Activated naive CD8-positive, alpha-beta T cell treated with anti-CD3 and anti-CD28 coated beads, Interleukin-2, amount 10 ng/mL, durations not matched to agents 7 days and 5 days (primary cell): ENCODE measurements at regions not wholly inside any gene's neighbourhood (a gene's known extent, or its start where the extent isn't known, plus 50 kb on each side); places are given as distances from the start of the nearest gene placed in this dataset.

Source experiments
- ATAC-seq: fragments of 150-1000 bp; cut with Tn5 transposase; one replicate; pipeline ENCODE4 v1.10.0; 2021; ENCODE audit warnings: low read depth, moderate library complexity
- POLR2A ChIA-PET: fragments of 350-600 bp; sonication (Branson Sonifier 250); formaldehyde crosslinking; loops from one replicate; lab custom pipeline; 2021; ENCODE audit warnings: antibody characterized with exemption; lab: Charles Lee
- DNase-seq: peaks from one replicate; pipeline ENCODE4 v3.0.0; 2021
- H3K27ac Mint-ChIP-seq: one replicate; pipeline ENCODE4 v1.8.0; 2022; ENCODE audit warnings: mild to moderate bottlenecking, mixed read lengths
- H3K27me3 Mint-ChIP-seq: one replicate; pipeline ENCODE4 v1.8.0; 2022; ENCODE audit warnings: mild to moderate bottlenecking, moderate library complexity, mixed read lengths
- H3K36me3 Mint-ChIP-seq: one replicate; pipeline ENCODE4 v1.8.0; 2021; ENCODE audit warnings: mild to moderate bottlenecking, mixed read lengths
- H3K4me1 Mint-ChIP-seq: one replicate; pipeline ENCODE4 v1.8.0; 2021; ENCODE audit warnings: mixed read lengths
- H3K4me3 Mint-ChIP-seq: one replicate; pipeline ENCODE4 v1.8.0; 2022; ENCODE audit warnings: mild to moderate bottlenecking, moderate library complexity, mixed read lengths
- H3K9me3 Mint-ChIP-seq: one replicate; pipeline ENCODE4 v1.8.0; 2021; ENCODE audit warnings: mixed read lengths

DNA sequence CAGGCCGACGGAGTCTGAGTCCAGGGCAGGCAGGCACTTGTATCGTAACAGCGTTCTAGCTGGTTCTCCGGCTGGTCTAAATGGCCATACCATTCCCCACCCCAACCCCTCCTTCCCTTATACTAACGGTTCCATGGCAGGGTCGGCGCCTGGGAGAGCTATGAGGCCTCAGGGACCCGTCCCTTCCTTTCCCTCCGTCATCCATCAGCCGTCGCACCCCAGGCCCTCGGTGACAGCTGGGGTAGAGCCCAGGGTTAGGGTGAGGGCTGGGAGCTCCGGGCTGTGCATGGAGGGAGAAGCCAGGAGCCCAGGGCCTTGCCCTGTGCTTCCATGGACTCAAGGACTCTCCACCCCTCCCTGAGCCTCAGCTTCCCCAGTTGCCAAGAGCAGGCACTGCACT lies 101.4 kb downstream of the RBFOX3 start:
- H3K27ac Mint-ChIP-seq = no peak overlapping the region
- no peak for DNase-seq

DNA sequence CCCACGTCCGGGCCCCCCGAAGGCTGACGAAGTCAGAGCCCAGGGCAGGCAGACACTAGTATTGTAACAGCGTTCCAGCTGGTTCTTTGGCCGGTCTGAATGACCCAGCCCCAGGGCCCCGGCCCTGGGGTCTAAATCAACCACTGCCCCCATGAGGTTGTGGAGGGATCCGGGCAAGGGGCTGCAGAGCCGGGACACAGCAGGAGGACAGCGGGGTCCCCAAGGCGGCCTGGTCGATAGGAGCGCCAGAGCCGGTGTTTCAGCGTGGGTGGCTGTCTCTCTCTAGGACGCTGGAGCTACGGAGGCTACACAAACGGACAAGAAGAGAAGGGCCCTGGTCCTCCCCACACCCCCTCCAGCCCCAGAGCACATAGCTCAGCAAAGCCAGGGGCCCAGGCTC lies 101.8 kb downstream of the RBFOX3 start:
- Mint-ChIP-seq H3K4me1 (no peaks in the 10 kb centered on the region), H3K4me3 (no peak overlapping the region), H3K27me3 (no peaks in the 10 kb centered on the region), H3K27ac (no peak overlapping the region), H3K9me3 (peaks cover 2% of the 10 kb centered on the region), H3K36me3 (no peaks in the 10 kb centered on the region)
- no peak for ATAC-seq
- POLR2A ChIA-PET = no interaction called here
- no peak for DNase-seq

More for the DNA sequence above, 101.4 kb downstream of the RBFOX3 start:
- POLR2A ChIA-PET = no interaction called here
- no peak for ATAC-seq
- no peaks in the 10 kb centered on the region for H3K36me3 Mint-ChIP-seq
- H3K4me3 Mint-ChIP-seq = no peak overlapping the region
- H3K27me3 Mint-ChIP-seq = no peaks in the 10 kb centered on the region
- H3K4me1 Mint-ChIP-seq = no peaks in the 10 kb centered on the region
- H3K9me3 Mint-ChIP-seq = peaks cover 2% of the 10 kb centered on the region

DNA sequence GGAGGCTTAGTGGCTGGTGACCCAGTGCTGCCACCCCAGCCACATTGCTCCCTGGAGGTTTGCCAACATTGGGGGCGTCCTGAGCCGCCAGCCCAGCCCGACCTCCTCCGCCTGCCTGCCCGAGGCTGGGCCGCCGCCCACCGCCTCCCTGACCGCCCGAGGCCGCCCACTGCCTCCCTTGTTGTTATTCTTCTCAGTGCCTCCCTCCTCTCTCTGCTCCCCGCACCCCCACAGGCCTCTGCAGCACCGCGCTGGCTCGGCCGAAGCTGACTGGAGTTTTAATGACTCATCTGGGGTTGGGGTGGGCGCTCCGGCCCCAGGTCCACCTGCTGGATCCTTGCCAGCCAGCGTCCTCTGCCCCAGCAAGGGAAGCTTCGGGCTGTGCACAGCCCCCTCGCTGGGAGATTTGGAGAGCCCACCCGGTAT lies 102.5 kb downstream of the RBFOX3 start:
- POLR2A ChIA-PET = no interaction called here
- H3K36me3 Mint-ChIP-seq = no peaks in the 10 kb centered on the region
- no peak overlapping the region for H3K27ac Mint-ChIP-seq
- H3K4me3 Mint-ChIP-seq = no peak overlapping the region
- DNase-seq (no peak), ATAC-seq (no peak)
- H3K9me3 Mint-ChIP-seq = peaks cover 2% of the 10 kb centered on the region
- no peaks in the 10 kb centered on the region for H3K27me3 Mint-ChIP-seq
- no peaks in the 10 kb centered on the region for H3K4me1 Mint-ChIP-seq

DNA sequence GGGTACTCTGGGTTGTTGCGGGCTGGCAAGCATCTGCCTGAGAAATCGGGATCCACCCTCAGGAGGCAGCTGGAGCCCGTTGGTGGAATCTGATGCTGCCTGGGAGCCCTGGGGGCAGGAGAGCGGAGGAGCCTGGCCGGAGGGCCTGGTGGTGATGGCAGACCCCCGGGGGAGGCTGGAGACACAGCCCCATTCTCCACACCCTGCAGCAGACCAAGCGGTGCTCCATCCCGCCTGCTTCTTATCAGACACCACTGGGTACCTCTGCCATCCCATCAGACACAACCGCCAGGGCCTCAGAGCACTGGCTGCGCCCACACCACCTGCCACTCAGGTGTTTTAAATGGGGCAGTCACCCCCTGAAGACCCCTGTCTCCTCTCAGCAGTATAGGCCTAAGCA lies 103.9 kb downstream of the RBFOX3 start:
- H3K4me1 Mint-ChIP-seq = no peaks in the 10 kb centered on the region
- H3K27ac Mint-ChIP-seq = no peak overlapping the region
- DNase-seq (no peak), ATAC-seq (no peak)
- H3K9me3 Mint-ChIP-seq = peaks cover 2% of the 10 kb centered on the region
- POLR2A ChIA-PET = no interaction called here
- H3K4me3 Mint-ChIP-seq = no peak overlapping the region
- no peaks in the 10 kb centered on the region for H3K36me3 Mint-ChIP-seq
- no peaks in the 10 kb centered on the region for H3K27me3 Mint-ChIP-seq

DNA sequence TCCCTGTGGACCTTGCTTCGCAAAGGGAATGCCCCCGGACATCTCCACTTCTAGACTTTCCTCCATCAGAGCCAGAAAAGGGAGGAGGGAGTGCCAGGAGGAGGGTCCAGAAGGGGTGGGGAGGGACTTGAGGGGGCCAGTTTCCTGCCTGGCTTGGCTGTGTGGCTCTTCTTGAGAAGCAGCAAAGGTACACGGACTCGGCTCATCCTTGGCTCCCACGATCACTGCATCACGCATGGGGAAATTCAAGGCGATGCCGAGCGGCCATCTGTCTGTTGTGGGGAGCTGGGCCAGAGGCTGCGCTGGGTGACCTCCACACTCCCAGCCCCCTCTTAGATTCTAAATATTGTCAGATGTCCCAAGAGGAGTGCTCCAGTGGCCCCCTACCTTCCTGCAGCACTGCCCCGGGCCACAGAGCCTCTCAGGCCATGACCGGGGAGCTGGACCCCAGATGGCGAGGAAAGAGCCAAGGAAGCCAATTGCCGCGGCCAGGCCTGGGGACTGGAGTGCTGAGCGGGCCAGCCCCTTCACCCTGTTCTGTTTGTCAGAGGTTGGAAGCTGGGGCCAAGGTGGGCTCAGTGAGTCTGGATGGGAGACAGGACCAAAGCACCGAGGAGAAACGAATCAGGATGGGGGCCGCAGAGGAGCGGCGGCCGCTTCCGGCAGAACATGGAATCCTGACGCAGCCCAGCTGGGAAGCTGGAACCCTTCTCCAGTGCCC lies 104.5 kb downstream of the RBFOX3 start:
- POLR2A ChIA-PET = no interaction called here
- H3K27ac Mint-ChIP-seq = no peak overlapping the region
- no peak overlapping the region for H3K4me3 Mint-ChIP-seq

DNA sequence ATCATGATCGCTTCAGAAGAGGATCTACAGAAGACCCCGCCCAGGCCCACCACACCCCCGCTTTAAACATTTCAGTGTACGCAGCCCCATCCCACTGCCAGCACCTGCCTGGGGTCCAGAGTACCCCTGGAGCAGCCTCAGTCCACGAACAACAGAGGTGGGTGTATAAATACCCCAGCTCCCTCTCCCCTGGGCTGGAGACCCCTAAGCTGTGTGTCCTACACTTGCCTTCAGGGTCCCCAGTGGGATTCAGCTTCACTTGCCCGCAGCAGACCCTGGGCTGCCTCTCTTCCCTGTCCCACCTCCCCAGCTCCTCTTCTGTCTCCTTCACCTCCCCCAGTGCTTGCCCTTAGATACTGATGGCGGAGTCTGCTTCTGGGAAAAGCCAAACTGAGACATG lies 105.7 kb downstream of the RBFOX3 start:
- Mint-ChIP-seq H3K9me3 (no peaks in the 10 kb centered on the region), H3K36me3 (no peaks in the 10 kb centered on the region), H3K27ac (no peak overlapping the region), H3K4me3 (no peak overlapping the region), H3K4me1 (no peaks in the 10 kb centered on the region), H3K27me3 (peaks cover 6% of the 10 kb centered on the region)
- ATAC-seq (no peak), DNase-seq (no peak)
- POLR2A ChIA-PET = no interaction called here

More for the DNA sequence above, 104.5 kb downstream of the RBFOX3 start:
- Mint-ChIP-seq H3K36me3 (no peaks in the 10 kb centered on the region), H3K9me3 (peaks cover 2% of the 10 kb centered on the region), H3K27me3 (peaks cover 2% of the 10 kb centered on the region), H3K4me1 (no peaks in the 10 kb centered on the region)
- DNase-seq (no peak), ATAC-seq (no peak)

DNA sequence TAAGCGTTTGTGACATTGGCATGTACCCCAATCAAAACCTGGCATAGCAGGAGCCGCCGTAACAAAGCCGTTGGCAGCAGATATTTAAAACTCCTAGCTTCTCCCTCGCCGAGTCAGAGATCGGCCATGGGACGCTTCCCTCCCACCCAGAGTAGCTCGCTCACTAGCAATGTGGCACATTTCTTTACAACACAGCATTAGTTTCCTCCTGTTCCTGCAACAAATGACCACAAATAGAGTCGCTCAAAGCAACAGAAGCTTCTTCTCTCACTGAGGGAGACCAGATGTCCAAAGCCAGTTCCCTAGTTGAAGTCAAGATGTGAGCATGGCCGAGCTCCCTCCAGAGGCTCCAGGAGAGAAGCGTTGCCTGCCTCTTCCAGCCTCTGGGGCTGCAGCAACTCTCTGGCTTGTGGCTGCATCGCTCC lies 106.7 kb downstream of the RBFOX3 start:
- ATAC-seq (no peak), DNase-seq (no peak)
- Mint-ChIP-seq H3K4me3 (no peak overlapping the region), H3K9me3 (peaks cover 1% of the 10 kb centered on the region), H3K36me3 (no peaks in the 10 kb centered on the region), H3K27ac (no peak overlapping the region), H3K27me3 (peaks cover 6% of the 10 kb centered on the region), H3K4me1 (no peaks in the 10 kb centered on the region)
- POLR2A ChIA-PET = no interaction called here

DNA sequence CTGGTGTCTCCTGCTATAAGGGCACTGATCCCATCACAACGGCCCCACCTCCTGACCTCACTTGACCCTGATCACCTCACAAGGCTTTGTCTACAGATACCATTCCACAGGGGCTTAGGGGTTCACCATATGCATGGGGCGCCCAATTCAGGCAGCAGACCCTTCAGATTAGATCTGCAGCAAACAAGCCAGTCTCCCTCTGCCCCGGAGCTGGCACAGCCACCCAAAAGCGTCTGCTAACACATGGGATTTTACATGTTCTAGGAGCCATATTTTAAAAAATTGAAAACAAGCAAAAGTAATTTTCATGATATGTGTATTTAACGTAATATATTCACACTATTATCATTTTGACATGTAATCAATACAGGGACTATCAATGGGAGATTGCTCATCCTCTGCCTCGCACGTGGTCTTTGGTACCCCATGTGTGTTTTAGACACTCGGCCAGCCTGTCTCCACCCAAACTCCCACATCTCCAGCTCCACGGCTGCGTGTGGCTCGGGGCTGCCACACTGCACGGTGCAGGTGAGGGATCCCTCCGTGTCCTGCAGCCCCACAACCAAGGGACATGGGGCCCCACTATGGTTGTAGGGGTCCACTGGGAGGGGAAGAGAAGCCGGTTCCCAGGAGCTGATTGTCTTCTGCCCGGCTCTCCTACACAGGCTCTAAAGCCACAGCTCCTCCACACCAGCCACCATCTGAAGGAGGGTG lies 107.6 kb downstream of the RBFOX3 start:
- H3K4me1 Mint-ChIP-seq = no peaks in the 10 kb centered on the region
- peaks cover 6% of the 10 kb centered on the region for H3K27me3 Mint-ChIP-seq
- no peaks in the 10 kb centered on the region for H3K36me3 Mint-ChIP-seq
- H3K4me3 Mint-ChIP-seq = no peak overlapping the region
- ATAC-seq = no peak
- POLR2A ChIA-PET = no interaction called here
- DNase-seq = no peak
- no peak overlapping the region for H3K27ac Mint-ChIP-seq
- H3K9me3 Mint-ChIP-seq = peaks cover 3% of the 10 kb centered on the region

DNA sequence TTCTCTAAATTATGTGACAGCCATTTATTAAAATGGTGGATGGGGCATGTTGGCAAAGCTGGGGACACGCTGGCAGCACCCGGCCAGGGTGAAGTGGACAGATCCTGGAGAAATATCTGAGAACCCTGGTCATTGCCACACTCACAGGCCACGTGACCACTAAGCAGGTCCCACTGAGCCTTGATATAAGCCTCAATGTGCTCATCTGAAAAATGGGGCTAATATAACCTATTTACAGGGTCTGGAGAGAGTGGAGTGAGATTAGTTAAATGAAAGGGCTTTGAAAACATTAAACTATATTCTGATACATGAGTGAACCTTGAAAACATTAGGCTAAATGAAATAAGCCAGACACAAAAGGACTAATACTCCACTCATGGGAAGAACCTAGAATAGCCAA lies 108.9 kb downstream of the RBFOX3 start:
- Mint-ChIP-seq H3K27ac (no peak overlapping the region), H3K4me1 (no peaks in the 10 kb centered on the region), H3K4me3 (no peak overlapping the region), H3K36me3 (no peaks in the 10 kb centered on the region), H3K9me3 (peaks cover 4% of the 10 kb centered on the region), H3K27me3 (peaks cover 6% of the 10 kb centered on the region)
- ATAC-seq (no peak), DNase-seq (no peak)
- POLR2A ChIA-PET = no interaction called here

DNA sequence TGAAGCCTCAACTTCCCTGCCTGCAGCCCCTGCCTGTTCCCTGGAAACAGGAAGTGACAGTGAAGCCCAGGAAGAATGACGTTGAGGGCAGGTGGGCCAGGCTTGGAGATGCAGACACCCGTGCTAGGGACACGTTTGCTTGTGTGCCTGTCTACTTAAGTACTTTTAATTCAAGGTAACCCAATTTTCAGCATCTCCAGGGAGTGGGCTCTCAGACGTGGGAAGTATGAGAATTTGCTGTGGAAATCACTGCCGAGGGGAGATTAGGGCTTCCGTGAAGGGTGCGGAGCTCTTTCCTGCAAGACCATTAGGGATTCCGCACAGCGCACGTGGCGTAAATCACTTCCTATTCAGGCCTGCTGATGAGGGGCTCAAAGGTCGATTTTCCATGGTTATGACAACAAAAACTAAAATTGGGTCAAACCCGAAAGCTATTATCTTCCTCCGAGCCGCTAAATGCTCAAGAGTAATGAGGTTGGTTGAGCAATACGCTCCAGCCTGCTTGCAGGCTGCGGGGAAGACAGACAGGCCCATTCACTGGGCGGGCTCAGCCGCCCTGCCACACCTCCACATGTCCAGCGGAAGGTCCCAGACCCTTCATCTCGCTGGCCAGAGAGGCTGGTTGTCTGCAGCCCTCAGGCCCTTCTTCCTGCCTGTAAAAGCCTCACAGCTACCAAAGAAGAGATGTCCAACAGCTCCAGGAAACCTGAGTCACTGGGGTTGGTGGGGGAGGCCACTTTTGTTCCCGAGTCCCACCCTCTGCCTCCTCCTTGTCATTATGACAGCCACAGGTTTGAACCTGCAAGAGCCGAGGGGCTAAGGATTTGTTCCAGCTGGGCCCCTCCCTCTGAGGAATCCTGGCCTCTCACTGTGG lies 109.9 kb downstream of the RBFOX3 start:
- Mint-ChIP-seq H3K27ac (no peak overlapping the region), H3K36me3 (no peaks in the 10 kb centered on the region), H3K27me3 (peaks cover 6% of the 10 kb centered on the region), H3K4me3 (no peak overlapping the region), H3K9me3 (peaks cover 4% of the 10 kb centered on the region), H3K4me1 (no peaks in the 10 kb centered on the region)
- POLR2A ChIA-PET = no interaction called here
- DNase-seq = no peak
- no peak for ATAC-seq

DNA sequence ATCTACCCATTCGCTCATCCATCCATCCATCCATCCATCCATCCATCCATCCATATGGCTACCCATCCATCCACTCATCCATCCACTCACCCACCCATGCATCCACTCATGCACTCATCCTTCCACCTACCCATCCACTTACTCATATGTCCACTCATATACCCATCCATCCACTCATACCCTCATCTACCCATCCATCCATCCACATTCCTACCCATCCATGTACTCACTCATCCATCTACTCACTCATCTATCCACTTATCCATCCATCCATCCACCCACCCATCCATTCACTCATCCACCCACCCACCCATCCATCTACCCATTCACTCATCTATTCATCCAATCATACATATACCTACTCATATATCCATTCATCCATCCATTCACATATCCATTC lies 112.0 kb downstream of the RBFOX3 start:
- no peaks in the 10 kb centered on the region for H3K36me3 Mint-ChIP-seq
- H3K4me1 Mint-ChIP-seq = no peaks in the 10 kb centered on the region
- POLR2A ChIA-PET = no interaction called here
- peaks cover 6% of the 10 kb centered on the region for H3K27me3 Mint-ChIP-seq
- peaks cover 4% of the 10 kb centered on the region for H3K9me3 Mint-ChIP-seq
- ATAC-seq (no peak), DNase-seq (no peak)
- H3K4me3 Mint-ChIP-seq = no peak overlapping the region
- H3K27ac Mint-ChIP-seq = no peak overlapping the region

DNA sequence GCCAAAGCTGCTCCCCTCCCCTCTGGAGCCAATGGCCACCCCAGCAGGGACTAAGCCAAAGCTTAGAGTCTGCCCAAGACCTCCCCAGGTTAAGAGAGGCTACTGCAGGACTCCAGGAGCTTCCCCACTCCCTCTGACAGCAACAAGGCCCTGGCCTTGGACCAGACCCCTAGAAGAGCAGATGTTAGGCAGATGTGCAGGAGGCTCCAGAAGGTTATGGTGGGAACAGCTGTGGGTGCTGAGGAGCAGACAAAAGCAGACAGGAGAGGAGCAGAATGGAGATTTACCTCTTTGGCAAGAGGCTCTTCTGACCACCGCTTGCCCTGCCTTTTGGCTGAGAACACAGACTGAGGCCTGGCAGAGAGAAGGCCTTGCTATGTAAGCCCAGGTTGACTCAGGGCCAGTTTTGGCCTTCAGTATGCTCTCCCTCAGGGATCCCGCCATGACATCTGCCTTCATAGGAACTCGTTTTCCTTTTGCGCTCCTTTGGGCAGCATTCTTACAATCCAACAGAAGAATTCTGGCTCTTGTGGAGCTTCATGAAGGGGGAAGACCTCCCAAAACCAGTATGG lies 113.0 kb downstream of the RBFOX3 start:
- peaks cover 4% of the 10 kb centered on the region for H3K9me3 Mint-ChIP-seq
- no peak for ATAC-seq

DNA sequence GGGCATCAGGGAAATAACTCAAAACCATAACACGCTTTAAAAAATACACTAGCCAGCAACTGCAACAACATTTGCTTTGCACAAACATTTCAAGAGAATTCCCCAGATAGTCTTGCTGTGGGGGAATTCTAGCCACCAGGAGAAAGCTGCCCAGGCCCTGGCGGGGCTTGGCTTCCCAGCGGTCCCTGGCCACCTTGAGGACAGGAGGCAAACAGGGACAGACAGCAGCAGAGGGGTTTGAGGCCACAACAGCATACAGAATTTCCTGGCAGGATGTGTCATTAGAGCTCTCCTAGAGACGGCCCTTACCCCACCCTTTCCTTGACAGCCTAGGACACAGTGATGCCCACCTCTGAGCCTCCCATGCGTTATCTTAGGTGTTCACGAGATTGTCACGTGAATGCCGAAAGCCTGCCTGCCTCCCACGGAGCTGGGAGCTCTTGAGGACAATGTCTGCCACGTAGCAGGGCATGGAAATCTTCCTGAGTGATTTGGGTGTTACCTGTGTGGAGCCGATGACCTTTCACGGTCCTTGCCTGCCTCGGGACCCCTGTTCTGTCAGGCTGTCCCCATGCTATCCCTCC lies 114.3 kb downstream of the RBFOX3 start:
- Mint-ChIP-seq H3K4me1 (no peaks in the 10 kb centered on the region), H3K9me3 (peaks cover 4% of the 10 kb centered on the region), H3K4me3 (no peak overlapping the region), H3K27me3 (peaks cover 5% of the 10 kb centered on the region), H3K27ac (no peak overlapping the region), H3K36me3 (no peaks in the 10 kb centered on the region)
- POLR2A ChIA-PET = no interaction called here
- no peak for ATAC-seq
- no peak for DNase-seq

More for the DNA sequence above, 113.0 kb downstream of the RBFOX3 start:
- no peaks in the 10 kb centered on the region for H3K36me3 Mint-ChIP-seq
- H3K27ac Mint-ChIP-seq = no peak overlapping the region
- POLR2A ChIA-PET = no interaction called here
- peaks cover 6% of the 10 kb centered on the region for H3K27me3 Mint-ChIP-seq
- H3K4me3 Mint-ChIP-seq = no peak overlapping the region
- no peaks in the 10 kb centered on the region for H3K4me1 Mint-ChIP-seq
- DNase-seq = no peak
